ENCODE measurements at regions not wholly inside any gene's neighbourhood (a gene's known extent, or its start where the extent isn't known, plus 50 kb on each side); places are given as distances from the start of the nearest gene placed in this dataset.

DNA sequence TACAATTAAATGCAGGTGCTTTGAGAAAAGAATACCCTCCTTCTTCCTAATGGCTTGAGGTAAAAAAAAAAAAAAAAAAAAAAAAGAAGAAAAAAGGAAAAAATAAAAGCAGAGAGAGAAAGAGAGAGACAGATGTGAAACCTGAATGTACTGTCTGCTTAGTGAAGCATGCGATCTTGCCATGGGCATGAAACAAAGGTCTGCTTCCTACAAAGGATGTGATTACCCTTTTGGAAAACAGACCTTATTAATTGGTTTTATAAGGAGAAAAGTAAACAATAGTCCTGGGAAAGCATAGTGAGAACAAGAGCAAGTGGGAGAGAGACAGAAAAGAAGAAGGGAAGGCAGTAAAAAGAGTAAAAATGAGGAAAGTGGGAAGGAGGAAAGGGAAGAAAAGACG lies 526.1 kb upstream of the PABPC4L start:
- no peak for TF ChIP-seq REST (IDR thresholded peaks at IDR 0.05; ENCODE audit: low read depth)
- TF ChIP-seq, protein P1, sequence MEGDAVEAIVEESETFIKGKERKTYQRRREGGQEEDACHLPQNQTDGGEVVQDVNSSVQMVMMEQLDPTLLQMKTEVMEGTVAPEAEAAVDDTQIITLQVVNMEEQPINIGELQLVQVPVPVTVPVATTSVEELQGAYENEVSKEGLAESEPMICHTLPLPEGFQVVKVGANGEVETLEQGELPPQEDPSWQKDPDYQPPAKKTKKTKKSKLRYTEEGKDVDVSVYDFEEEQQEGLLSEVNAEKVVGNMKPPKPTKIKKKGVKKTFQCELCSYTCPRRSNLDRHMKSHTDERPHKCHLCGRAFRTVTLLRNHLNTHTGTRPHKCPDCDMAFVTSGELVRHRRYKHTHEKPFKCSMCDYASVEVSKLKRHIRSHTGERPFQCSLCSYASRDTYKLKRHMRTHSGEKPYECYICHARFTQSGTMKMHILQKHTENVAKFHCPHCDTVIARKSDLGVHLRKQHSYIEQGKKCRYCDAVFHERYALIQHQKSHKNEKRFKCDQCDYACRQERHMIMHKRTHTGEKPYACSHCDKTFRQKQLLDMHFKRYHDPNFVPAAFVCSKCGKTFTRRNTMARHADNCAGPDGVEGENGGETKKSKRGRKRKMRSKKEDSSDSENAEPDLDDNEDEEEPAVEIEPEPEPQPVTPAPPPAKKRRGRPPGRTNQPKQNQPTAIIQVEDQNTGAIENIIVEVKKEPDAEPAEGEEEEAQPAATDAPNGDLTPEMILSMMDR (IDR thresholded peaks at IDR 0.05 in 2 of 3, conservative IDR thresholded peaks at IDR 0.05 in 1 of 3; ENCODE audit: borderline replicate concordance in 1 of 3, insufficient read depth in 1 of 3, low read depth in 2 of 3, low read length in 2 of 3) = no peak

All from HCT116 (cell line).